HPDE6-E6E7 (cell line): ENCODE measurements at regions not wholly inside any gene's neighbourhood (a gene's known extent, or its start where the extent isn't known, plus 50 kb on each side); places are given as distances from the start of the nearest gene placed in this dataset.

ENCODE experiments used
- DNase-seq: peaks from one replicate; pipeline ENCODE4 v3.0.0; 2011; ENCODE audit warnings: missing footprints; ENCODE audit errors: extremely low spot score

DNA sequence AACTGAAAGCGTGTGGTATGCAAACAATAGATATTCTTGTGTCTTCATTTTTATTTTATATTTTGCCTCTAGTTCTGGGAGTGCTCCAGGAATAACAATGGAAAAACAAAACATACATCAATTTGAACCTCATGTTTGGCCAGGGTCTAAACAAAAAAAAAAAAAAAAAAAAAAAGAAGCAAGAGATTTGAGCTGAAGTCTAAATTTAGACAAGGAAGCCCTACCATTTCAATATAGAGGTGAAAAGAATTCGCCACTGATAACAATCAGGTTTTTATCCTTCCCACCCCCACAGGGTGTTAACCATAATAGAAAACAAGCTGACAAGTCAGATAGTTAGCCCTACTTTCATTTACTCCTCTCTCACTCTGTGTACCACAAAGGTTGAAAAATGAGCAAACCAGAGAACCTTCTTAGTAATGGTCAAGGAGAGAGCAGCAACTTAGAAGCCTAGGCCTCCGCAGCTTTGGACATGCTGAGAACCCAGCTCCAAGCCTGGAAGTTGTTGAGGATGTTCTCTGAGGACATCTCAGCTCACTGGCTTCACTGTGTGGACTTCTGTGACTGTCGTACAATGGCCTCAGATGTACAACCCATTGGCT is 118.2 kb upstream of the HMHB1 start:
- DNase-seq: no peak

DNA sequence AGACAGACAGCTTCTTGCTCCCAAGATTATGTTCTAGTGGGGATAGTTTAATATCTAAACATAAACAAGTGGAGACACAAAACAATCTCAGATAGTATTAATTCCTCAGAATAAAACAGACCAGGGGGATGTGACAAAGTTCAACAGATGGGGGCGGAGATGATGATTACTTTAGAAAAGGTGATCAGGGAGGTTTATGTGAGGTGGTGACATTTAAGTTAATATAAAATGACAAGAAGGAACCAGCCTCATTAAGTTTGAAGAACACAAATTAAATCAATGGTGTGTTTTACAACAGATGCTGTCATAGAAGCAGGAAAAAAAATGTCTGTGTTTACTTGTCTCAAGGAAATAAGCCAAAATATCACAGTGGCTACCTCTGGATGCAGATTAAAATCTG is 119.6 kb upstream of the HMHB1 start:
- no peak for DNase-seq

DNA sequence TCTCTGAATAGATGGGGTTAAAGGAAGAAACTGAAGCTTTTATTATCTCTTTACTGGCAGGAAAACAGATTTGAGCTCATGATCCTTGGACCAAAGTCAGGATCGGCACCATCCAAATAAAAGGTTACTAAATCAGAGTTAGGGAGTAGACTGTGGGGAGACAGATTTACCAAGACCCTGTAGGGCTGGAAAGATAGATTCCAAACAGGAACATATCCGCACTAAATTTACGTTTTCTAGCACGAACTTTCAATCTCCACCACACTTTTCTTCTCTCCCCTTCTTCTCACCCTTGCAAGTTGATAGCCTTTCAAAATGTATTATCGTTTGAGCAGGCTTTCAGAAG is 120.0 kb upstream of the HMHB1 start:
- no peak for DNase-seq

DNA sequence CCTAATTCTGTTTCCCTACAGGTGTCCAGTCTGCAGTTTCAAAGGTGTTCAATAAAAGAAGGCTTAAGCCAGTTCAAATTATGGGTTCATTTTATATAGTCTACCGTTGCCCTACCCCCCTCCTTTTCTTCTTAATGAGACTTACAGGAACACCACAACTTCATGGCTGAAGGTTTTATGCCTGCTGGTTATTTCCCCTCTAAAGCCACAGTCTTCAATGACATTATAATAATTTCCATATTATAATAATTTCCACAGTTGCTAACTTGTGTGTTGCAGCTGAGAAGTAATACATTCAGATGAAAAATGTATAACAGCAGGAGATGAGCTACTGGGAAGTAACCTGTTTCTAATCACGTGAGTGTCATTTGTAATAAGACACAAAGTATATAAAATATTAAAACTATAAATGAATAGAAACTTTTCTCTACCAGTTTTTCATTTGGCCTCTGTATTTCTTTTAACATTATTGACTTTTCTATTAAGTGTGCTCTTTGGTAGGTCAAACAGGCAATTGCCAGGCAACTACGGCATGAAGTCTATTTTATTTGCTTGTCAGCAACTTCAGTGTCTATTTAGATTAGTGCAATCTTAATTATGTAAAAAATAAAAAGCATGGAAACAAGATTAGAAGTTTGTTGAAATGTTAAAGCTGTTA is 120.5 kb upstream of the HMHB1 start:
- DNase-seq: no peak

DNA sequence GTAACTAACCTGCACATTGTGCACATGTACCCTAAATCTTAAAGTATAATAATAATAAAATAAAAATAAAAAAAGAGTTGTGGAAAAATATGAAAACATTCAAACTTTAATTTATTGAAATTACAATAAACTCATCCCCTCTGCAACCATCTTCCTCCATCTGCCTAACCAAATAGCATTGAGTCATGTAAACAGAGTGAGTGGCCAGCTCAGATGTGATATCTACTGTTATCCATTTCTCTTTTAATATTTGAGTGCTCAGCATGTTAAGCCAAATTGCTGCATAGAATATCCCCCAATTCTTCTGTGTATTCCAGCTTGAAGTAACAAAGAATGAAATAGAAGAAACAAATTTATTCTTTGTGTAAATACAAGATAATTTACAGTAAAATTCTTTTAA is 124.4 kb upstream of the HMHB1 start:
- DNase-seq: no peak

DNA sequence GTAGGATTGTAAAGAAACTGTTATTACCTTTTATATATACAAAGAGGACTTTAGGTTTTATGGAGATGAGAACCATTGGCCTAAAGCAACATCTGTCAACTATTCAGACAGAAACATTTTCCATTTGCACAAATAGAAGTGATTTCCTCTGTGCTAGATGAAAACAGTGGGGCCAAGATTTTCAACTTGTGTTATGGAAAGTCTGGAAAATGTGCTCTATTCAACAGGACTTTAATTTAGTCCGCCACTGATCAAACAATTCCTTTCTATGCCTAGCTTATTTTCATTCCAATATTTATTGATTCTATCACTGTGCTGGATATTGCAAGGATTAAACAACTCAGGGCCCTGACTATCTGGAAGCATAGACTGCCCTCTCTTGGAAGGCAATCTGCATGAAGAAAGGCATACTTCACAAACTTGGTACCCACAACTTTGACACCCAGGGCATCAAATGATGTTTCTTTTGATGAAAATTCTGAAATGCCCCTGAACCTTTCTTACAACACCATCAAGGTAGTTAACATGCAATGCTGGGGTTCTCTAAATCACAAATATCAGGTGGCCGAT is 126.6 kb upstream of the HMHB1 start:
- DNase-seq: peak; percentile 22

DNA sequence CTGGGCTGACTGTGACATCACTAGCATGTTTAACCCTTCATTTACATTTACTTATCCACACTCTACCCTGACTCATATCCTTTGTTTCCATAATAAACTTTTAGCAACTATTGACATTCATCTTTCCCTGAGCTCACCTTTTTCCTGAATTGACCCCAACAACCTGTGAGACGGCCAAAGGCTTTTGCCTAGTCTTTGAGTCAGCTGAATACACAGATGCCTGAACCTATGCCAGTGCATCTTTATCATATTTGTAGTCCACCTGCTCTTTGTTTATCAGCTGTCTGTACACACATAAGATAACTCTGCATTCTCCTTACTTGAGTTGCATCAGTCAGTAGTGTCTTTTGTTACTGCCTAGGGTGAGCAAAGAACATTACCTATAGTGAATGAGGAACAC is 128.5 kb upstream of the HMHB1 start:
- no peak for DNase-seq

DNA sequence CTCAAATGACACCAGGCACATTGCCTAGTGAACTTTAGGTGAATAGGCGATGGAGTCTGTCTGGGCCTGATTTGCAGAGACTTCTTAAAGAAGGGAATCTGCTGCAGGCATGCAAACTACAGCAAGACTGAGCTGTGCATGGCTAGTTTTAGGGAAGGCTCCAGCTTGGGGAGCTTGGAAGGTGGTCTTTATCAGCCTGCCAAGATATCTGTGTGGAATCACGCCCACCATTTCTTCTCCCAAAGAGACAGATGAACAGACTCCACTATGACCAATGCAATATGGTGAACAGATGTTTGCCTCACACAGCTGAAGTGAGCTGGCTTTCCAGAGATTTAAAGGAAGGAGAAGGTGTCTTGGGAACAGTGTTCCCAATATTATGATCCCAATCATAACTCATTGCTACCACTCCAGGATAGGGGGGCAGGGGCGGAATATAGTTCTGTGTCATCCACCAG is 129.0 kb upstream of the HMHB1 start:
- DNase-seq: no peak

DNA sequence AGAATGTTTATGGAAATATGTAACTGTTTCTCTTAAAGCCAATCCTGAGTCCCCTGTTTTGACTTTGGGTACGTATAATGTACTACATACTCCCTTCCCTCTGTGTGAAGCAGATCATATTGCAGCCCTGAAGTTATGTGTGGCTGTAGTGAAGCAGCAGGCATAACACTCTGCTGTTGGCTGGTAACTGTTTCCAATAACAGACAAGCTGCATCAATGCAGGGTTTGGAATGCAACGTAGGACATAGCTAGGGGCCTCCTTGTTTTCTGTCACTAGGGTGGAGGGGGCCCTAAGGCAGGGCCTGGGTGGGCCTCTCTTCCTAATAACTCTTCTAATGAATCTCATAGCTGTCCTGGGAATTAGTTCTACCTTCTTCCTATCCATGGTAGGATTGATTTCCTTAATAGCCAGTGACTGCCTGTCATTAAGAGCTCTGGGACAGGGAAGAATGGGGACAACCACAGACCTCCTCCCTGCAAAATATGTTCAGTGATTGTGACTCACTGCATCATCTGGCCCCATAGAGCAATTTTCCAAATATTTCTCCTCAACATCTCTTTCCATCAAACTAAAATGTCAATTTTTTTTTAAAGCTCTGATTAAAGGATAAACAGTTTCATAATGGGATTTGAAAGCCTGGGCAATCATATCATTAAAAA is 129.6 kb upstream of the HMHB1 start:
- DNase-seq: no peak

DNA sequence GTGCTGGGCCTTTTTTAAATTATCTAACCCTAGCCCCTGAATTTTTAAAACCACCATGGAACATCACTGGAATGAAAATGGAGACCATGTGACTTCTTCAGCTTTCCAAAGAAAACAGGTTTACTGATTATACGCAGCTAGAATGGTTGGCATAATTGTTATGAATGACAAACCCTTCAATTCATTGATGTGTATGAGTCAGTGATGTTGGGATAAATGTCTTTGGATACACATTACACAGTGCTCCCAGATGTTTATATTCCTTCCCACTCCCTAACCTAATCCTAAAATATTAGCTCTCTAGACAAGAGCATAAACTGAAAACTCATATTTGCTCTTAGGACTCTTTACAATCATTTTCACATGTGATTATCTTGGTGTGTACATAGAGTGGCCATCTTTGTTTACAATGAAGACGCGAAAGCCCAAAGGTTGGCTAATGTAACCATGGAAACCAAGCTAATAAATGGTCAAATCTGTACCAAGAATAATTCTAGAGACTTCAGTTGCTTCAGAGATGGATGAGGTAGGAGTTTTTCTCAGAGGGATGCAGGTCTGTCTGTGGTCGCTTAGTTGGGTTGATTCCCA is 131.2 kb upstream of the HMHB1 start:
- DNase-seq: no peak

DNA sequence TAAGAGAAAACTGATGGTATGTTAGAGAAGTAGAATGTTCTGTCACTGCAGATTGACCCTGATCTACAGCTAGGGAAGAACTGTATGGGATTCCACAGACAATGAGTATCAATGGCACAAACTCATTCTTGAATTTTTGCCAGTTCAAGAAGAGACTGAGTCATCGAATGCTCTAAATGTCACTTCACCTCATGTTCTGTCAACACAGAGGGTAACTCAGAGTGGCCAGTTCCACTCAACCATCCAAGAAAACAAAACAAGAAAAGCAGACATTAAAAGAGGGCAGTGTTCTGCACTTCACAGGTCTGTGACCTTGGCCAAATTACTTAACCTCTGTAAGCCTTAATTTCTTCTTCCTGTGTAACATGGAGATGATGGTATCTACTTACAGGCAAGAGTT is 132.2 kb upstream of the HMHB1 start:
- DNase-seq: no peak

DNA sequence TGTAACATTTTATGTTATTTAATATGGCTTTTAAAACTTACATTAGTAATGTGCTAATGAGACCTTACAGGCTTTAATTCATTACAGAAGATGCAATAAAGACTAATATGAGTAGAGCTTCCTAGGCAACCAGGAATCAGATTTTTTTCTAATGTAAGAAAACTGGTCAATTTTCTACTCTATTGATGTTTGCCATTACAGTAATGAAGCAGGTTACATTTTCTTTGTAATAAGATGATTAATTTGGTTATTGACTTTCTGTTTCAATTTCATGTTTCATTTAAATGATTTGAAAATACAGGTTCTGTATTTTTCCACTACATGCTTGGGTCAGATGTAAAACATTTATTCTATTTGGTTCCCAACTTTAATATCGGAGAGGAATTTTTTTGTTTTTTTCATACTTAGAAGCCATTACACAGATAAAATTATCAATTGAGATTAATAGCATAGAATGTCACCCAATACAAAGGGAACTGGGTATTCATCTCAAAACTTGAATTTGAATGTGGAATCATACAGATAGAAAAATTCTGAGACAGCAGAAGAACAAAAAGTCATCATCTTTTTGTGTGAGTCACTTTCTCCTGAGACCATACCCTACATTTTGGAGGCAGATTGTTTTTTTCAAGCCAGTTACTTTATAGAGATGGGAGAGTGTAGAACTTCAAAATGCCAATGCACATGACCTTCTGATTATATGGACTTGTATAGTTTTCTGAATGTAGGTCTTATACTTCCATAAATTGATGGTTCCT is 133.6 kb upstream of the HMHB1 start:
- DNase-seq: no peak

DNA sequence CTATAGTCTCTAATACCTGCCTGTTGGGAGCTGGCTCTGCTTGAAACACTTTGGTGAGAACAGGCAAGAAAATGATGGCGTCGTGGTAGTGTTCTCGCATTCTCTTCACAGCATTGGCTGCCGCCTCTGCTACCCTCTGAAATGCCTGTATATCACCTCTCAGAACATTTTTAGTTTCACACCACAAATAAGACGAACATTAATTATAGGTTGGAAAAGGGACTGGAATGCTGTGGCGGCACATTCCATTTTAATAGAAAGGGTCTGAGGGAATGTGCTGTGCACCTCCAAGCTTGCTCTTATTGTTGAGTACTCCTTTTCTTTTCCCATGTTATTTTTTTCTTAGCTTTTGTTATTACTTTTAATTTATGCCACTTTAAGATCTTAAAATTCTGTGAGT is 134.6 kb upstream of the HMHB1 start:
- DNase-seq: no peak

DNA sequence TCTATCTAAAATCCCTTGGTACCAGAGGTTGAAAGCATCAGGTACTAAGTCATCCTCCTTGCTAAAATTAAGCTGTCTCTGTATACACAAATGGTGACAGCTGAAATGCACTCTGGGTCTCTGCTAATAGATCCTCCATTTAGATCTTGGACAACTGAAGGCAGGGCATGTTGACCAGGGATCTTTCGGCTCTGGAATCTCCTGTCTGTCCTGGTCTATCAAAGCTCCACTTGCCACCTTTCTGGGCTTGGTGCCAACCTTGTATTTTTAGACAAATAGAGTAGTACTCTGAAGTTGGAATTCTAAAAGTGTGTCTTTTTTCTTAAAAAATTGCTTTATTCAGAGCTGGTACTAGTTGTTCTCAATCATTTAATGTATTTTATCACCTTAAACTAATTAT is 135.2 kb upstream of the HMHB1 start:
- DNase-seq: no peak

DNA sequence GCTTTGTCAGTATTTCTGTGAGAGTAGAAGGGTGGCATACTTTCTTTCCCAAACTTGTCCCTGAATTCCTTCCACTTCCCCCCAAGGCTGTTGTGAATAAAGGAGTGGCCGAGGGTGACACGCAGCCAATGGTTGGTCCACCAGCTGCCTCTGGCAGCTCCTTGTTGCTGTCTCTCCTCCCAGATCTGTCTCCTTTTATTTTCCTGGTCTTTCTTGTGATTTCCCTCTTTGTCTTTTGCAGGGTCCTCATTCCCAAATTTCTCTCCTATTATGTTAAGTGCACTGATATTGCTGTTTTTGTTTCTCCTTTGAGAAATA is 137.5 kb upstream of the HMHB1 start:
- no peak for DNase-seq

DNA sequence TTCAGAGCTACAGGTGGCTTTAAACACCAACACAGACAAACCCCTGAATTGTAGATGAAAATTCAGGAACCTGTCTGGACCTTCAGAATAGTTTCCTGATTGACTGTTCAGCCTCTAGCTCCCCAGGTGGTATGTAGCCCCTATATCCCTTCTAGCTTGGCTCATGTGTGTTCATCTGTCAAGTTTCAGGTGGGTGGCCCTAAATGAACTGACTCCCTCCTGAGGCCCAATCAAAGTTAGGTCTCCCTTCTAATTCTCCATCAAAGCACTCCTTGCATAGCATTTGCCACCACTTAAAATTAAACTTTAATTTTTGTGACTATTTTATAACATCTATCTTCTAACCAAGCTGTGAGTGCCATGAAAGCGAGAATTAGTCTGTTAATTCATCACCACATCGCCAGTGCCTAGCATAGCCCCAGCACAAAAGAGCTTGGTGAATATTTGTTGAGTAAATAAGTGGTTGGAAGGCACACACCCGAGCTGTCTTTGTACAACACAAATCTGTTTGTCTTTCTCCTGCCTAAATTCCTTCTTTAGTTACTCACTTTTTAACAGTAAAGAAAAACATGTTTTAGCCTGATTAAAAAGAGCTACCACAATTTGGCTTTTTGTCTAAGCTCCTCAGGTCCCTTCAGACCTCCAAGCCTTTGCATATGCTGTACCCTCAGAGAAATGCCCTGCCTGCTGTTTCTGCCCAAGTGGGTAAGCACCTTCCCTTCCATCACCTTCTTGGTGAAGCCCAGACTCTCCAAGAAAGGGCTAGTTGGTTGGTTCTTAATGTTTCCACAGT is 138.1 kb upstream of the HMHB1 start:
- DNase-seq: no peak

DNA sequence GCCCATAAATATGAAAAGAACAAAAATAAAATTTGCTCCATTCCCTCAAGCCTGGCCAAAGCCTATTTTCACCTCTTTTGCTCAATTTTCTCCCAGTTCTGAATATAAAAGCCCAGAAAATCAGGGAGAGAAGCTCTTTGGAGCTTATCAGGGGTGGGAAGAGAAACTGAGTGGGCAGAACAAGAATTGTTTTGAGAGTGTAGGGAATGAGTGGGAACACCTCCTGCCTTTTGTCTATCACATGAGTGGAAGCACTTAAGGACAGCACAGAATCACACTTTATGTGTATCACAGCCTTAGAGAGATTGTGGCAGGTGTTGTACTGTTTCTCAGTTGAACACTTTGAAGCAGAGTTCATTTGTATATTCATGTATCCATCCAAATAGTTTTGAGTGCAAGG is 139.2 kb upstream of the HMHB1 start:
- DNase-seq: no peak

DNA sequence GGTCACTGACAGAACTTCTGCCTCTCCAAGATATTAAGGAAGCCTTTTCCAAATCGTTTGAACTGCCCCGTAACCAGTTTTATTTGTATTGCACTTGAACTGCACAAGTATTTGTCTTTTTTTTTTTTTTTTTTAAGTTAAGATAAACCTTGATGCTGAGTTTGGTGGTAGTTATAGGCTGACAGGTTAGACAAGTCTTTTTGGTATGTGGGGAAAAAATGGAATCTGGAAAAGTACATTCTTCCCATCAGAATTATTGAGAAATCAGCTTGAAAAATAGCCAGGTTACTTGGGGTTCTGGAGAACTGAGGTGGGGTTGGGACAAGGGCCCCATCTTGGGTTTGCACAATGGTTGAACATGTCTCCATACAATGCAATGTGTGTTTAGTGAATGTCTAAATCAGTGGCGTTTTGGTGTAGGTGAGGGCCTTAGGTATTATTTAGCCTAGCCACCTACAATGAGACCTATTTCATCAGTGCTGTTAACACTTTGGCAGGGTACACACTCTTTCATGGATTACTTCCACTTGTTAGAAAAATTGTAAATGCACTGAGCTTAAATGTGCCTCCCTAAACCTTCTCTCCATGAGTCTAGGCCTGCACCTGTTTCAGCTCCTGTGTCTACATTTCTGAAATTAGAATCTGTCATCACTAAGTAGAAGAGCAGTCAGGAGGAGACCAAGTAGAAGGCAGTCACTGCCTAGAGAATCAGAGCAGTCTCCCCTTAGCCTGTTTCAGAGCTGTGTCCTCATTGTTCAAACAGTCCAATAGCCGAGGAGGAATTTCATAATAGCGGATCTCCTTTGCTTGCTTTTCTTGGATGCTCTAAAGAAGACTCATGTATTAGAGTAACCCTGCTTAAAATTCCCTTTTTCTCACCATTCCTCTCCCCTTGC is 140.0 kb upstream of the HMHB1 start:
- no peak for DNase-seq

DNA sequence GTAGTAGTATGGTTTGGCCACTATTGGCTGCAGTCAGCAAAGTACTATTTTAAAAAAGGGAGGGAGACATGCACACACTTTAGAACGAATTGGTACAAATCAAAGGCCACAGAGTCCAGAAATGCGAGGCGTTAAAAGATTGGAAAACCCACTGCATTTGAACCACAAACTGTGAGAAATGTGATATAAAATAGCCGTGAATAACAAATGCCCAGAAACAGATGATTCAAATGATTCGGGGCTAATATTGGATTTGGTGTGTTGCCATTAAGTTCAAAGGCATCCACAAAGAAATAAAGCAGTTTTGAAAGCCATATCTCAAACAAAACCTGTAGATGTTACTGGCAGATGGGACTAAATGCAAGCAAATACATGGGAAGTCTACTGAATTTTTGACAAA is 140.9 kb upstream of the HMHB1 start:
- DNase-seq: no peak

DNA sequence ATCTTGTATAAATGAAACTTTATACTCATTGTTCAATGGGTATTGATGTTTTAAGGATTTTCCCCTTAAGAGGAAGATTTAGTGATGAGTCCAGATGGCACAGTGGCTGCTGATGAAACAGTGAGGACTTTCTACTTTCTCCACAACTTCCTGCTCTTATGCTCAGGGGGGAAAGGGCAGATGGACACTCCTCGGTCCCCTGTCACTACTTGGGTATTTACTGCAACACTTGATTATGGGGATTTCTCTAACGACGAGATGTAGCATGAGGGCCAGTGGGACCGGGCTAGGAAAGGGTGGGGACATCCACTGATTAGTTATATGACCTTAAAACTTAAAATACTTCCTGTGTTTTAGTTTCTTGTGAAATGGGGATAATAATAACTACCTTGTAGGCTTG is 146.1 kb upstream of the HMHB1 start:
- DNase-seq: no peak
